HG03342 (cell line): ENCODE measurements at regions not wholly inside any gene's neighbourhood (a gene's known extent, or its start where the extent isn't known, plus 50 kb on each side); places are given as distances from the start of the nearest gene placed in this dataset.

ENCODE experiments used
- ATAC-seq: cut with Tn5 transposase; IDR thresholded peaks from one replicate; pipeline ENCODE4 v1.9.1; 2021; ENCODE audit warnings: mild to moderate bottlenecking, moderate library complexity; ENCODE audit not compliant: unreplicated experiment

DNA sequence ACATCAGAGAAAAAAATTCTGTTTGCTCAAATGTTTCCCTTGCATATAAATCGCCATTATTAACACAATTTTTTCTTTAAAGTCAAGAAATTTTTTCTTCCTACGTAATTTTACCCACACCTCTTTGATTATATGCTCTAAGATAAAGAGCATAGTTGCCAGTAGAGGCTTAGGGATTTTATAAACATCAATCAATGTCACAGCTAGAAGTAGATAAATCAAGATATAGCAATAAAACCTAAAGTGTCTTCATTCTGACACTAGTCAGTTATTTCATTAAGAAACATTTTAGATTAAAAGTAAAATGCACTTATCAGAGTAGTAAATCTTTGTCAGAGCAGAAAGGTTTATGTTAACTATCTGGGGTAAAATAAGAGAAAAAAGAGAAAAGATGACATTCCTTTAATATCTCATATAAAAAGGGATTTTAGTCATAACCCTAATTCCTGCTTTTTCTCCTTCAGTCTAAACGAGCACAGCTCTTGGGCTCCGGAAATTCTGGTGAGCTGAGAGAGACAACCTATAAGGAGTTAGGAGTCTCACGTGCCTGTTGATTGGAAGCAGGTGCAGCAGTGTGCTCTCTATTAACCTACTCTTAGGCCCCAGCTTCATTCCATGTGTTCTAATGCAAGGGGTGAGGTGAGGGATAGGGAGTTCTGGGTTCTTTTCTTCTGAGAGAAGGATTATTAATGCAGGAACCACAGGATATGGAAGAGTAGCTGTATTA, 172.4 kb upstream of the GULP1 start:
- ATAC-seq: no peak

DNA sequence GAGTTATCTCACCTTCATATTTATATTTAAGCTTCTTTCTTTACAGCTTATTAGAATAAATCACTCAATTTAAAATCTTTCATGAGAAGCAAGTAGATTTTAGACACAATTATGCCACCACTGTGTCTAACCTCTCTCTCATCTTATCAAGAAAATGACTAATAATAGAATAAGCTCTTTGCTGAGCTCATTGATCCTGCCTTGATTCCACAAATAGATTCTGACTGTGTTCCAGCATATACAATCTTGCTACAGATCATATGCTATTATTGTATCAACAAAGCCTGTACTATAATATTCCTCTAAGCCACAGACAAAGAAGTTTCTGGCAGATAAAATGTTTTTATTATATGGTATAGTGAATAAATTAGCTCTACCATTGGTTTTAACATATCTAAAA, 168.7 kb upstream of the GULP1 start:
- no peak for ATAC-seq

DNA sequence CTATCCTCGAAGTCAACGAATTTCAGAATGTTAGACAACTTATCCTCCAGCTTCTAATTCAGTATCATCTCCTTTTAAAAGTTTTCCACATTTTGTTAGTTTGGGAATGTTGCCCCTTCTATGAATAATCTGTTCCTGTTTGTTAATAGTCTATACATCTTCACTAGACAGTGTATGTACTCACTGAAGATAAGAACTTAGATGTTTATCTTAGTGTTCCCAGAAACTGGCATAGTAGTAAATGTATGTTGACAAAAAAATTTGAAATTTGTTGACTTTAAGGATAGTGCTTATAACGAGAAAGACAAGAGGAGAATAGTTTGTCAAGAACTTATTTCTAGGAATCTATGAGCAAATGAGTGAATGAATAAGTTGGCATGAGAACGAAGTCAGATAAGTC, 162.0 kb upstream of the GULP1 start:
- ATAC-seq: no peak

DNA sequence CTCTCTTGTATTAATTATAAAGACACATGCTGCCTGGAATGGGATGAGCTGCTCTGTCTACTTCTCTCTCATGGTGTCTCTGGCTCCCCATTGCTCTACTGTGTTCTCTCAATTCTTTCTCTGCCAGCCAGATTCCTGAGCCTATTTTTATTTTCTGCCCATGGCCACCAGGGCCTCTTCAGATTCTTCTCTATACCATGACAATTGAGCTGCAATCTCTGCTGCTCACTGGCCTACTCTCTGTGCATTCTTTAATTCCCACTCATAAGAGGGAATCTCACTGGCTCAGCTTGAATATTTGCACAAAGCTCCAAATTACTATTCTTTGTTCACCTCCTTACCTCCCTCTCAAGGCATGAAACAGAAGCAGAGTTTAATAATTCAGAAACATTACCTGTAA, 161.4 kb upstream of the GULP1 start:
- ATAC-seq: no peak

DNA sequence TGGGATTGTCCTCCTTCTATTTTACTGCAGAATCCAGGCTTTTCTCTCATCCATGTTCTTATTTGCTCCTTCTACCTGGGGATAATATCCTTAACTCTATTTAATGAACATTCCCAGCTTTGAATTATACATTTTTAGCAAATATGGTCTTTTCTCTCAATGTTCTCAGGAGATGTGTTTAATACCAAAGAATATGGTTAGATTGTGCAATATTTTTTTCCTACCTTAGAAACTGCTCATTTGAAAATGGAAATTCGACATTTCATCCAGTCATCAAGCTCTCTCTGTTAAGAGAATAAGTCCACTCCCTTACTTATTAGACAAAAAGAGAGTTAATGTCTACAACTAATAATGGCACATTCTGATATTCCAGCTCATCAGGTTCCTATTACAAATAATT, 160.4 kb upstream of the GULP1 start:
- no peak for ATAC-seq

DNA sequence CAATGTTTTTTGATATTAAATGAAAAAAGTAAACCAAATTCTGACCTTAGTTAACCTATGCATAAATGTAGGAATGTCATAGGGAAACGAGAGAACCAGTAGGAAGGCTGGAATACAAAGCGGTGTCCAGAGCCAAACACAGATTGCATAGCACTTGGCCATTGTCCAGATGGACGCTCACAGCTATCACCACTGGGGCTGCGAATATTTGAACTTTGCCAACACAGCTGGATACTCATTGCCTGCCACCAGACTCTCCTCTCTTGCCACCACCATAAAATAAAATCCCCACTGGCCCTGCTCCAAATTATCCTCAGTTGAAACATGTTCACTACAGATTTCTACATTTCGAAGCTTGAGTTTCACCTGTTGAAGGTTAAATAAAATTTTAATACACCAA, 159.3 kb upstream of the GULP1 start:
- ATAC-seq: no peak

DNA sequence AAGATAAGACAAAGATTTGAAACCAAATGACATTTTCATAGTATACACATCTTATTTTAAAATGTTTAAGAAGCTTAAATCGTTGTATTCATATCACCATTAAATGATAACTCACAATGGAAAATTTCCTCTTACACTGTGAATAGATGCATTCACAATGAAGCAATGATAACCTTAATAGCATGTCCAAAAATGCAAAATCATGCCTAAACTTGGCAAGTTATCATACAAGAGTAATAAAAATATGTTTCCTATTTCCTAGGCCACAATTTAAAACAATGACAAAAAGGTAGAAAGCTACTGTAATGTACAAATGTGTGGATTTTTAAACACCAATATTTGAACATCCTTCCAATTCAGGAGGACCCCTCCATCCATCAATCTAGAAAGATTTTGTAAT, 157.4 kb upstream of the GULP1 start:
- no peak for ATAC-seq

DNA sequence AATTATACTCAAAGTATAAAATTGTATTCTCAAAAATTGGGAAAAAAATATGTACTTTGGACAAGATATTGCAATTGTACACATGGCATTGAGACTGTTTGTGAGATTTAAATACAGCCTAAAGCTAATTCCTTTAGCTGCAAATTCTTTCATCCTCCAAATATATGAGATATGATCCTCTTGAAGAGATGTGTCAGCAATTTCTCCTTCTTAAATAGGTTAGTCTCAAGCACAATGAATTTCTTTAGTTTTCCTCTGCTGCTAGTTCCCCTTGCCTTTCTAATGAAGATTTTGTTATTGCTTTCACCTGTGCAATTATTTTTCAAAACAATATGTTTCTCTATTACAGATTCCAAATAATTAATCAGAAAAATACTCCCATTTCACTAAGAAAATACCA, 153.4 kb upstream of the GULP1 start:
- no peak for ATAC-seq

DNA sequence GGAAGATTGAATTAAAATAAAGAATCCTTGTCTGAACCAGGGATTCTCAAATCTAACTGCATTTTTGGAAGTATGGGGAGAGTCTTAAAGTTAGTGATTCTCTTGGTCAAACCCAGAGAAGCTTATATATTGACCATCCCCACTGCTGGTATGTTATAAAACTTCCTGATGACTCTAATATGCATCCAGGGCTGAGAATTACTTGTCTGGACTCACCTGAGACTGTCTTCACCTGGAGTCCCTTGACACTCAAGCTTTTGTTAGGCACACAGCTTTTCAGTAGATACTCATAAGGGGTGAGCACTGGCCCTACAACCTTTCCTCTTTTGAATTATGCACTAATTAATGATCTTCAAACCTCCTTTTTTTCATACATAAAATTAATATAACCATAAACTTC, 149.6 kb upstream of the GULP1 start:
- no peak for ATAC-seq

DNA sequence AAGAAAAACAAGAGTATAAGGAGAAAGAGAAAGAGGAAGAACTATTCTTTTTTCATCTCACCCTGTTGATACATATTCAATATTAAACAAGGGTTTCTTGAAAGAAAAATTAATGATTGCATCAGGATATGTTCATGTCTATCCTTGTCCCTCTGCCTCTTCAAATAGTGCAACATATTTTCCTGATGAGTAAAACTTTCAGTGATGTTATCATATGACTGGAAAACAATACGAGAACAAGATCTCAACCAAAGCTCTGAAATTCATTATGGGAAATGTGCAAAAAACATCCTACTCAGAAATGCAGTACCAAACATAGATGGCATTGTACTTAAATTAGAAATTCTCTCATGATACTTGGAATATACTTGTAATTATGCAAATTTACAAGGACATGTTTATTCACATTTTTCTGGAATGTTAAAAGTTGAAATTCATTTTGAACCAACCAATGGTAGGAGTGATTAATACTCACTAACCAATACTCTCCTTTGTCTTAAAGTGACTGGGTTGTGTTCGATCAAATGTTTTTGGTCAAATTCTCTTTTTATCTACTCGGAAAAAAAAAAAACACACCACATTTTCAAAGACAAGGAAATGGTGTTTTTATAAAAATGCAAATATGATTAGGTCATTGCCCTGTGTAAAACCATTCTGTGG, 148.9 kb upstream of the GULP1 start:
- ATAC-seq: no peak

DNA sequence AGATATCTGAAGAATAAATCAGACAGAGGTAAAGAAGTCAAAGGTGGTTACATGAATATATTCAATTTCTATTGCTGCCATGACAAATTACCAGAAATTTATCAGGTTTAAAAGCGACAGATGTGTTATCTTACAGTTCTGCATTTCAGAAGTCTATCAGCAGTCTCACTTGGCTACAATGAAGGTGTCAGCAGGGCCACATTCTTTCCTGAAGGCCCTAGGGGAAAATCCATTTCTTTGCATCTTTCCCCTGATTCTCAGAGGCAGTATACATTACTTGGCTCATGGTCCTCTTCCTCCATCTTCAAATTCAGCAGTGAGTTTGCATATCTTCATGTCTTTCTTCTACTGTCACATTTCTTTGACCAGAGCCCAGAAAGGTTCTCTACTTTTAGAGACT, 145.8 kb upstream of the GULP1 start:
- no peak for ATAC-seq

DNA sequence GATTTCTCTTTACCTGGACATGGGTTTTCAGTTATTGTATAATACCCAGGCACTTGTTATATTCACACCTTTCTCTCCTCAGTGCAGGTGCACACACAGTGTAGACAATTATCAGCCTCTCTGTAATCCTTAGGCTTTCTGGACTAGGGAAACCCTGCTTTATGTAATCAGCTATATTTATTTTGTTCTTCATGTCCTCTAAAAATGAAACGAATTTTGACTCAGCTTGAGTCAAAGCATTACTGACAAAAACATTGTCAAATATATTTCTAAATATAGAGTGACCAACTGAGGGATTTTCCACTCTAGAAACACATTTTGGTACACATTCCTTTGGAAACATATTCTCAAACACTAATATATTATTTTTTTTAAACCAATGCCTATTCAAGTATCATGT, 144.8 kb upstream of the GULP1 start:
- ATAC-seq: no peak

DNA sequence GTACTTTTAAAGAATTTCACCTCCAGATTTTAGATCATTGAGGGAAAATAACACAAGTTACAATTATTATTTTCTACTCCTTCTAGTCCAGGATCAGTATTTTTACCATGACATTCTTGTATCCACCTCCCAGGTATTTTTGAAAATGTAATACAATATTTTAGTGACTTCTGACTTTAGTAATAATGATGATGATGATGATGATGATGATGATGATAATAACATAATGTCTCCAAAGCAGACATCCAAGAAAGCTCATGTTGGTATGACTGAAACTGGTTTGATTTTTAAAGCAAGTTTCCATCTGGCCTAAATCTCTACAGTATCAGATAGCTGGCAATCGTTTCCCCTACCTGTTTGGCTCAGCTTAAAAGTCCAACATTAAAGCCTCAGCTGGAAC, 140.0 kb upstream of the GULP1 start:
- no peak for ATAC-seq

DNA sequence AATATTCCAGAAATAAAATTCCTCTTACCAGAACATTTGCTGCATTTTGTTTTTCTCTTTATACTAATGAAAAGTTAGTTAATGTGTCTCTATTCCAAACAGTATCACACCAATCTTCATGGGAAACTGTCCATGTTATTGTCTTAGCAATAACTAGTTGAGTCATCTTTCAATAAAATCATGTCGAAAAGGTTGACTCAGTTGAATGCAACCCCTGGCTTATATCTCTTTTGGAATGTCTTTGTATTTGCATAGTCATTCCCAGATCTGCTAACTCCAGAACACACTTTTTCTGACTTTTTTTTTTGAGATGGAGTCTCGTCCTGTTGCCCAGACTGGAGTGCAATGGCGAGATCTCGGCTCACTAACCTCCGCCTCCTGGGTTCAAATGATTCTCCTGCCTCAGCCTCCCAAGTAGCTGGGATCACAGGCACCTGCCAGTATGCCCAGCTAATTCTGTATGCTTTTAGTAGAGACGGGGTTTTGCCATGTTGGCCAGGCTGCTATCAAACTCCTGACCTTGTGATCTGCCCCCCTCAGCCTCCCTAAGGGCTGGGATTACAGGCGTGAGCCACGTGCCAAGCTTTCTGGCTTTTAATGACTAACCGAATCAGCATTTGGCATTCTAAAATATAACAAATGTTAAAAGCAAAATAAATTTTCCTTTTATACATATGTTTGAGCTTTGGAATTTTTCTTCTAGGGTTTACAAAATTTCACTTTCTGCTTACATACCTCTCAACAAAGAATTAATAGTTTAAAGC, 133.2 kb upstream of the GULP1 start:
- ATAC-seq: no peak

DNA sequence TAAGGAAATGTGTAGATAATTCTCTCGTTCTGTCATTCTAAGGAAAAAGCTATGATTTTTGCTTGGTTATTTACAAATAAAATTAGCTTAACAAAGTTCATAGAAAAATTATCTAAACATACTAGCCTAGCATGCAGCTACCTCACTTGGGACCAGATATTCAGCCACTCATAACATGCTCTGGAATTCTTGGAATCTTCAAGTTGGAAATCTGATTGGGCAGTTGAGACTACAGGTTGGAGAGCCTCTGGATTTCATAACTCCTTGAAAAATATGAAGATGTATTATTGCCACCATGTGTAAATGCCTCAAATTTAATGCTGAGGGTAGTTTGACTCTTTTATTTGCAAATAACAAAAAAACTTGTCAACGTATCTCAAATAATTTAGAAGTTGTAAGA, 132.2 kb upstream of the GULP1 start:
- no peak for ATAC-seq

DNA sequence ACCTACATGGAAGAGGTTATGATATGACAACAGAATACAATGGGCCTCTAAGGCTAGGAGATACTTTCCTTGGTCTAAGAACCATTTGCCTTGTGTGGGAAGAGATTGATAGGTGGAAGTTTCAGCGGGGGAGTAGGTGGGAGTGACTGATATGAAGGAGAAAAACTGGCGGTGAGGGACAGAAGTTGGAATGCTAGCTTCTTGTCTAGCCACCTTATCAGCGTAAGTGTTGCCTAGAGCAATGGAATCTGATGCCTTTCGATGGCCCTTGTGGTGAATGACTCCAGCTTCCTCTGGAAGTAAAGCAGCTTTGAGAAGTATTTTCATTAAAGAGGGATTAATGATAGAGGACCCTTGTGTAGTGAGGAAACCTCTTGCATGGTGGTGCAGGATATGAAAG, 121.3 kb upstream of the GULP1 start:
- ATAC-seq: no peak

DNA sequence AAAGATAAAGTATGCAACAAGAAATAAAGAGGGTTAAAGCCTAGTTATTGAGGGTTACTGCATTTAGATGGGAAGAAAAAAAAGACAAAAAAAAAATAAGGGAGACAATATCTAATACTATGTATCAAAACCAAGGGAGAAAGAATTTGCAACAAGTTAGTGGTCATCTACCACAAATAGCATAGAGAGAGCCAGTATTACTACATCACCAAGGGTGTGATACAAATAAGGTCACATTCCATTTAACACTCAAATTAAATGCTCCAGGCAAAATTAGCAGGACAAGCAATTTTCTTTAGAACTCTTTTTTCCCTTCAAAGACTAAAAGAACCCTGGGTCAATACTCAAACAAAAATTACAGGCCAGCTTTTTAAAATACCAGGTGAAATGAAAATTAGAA, 115.1 kb upstream of the GULP1 start:
- ATAC-seq: no peak

DNA sequence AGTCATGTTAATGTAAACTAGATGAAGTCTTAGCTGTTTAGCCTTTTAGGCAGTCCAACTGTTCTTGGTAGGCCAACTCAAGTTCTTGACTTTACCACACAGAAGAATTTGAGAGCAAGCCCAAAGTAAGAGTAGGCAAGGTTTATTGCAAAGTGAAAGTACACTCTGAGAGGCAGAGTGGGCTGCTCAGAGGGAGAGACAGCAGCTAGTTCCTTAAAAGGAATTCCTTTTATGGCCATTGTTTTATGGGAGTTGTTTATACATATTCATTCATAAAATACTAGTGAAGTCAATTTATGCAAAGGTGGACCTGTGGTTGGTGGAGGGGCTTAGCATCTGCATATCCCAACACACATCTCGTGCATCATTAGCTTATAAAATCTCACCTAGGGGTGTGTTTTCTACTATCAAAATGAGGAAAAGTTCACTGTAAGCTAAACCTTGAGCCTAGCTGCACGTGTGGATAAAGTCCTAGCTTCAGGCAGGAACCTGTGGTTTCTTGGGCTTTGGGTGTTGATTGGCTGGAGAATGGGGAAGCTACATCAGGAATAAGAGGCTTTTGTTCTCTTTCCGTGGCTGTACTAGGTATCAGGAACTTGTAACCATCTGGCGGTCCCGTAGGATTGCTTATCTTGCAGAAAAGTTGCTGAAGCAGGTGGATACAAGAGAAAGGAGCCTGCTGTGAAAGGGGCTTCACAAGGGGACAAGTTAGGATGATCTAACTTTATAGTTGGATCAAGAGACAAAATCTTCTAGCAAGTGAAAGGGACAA, 110.4 kb upstream of the GULP1 start:
- ATAC-seq: no peak

DNA sequence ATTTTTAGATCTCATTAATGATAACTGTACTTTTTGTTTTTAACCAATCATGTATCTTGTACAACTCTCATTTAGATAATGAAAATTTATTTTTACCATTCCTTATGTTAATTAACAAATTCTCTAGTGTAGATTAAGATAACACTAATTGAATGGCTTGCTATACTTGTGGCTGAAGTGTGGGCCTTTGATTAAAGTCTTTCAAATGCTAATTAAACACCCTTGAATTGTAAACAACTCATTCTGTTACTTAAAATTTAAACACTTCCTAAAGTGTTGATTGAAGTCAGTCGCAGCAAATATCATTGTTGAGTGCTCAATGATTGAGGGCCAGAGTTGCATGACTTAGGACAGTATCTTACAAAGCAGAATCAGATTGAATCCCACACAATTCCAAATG, 109.8 kb upstream of the GULP1 start:
- ATAC-seq: no peak

DNA sequence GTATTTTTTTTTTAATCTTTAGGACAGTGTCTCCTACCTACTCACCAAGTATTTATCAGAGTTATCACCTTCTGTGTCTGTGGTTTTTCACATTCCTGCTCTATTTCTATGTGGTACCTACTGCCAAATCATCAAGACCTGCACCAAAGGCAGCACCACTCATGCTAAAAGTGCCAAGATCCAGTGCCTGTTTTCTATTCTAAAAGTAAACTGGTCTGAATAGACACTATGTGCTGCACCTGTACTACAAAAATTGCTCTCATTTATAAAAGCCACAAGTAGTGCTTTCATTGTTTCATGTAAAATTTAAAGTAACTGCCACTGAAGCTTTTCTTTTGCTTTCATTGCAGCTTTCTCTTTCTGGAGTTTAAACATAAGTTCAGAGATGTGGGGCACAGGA, 103.9 kb upstream of the GULP1 start:
- no peak for ATAC-seq

DNA sequence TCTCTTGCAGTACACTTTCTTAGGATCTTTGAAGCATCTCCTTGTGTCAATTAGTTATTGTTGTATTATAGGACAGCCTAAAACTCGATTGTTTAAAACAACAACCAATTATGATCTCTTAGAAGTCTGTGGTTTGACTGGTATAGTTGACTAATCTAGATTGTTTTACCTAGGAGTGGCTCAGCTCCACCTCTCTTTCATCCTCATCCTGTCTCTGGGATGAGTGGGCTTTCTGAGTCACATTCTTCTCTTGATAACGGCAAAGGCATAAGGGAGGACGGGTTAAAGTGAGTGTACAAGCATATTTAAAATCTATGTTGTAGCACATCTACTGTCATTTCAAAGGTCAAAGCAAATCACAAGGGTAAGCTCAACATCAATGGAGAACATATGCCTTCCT, 102.3 kb upstream of the GULP1 start:
- ATAC-seq: no peak

DNA sequence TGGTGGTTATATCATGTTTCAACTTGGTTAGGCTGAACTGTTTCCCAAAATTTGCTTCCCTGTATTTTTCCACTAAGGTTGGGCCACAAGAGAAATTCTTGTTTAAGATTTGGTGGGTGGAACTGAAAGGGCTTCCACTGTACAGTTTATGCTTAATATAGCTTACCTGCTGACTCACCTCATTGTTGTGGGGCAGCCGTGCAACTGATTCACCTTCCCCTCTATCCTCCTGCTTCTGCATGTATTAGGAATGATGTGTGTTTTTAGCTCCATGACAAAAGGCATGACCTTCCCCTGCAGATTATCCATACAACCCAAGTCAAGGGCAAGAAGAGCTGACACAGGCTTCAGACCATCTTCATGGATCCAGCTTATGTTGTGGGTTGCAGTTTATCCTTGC, 98.4 kb upstream of the GULP1 start:
- ATAC-seq: no peak
